Activated CD8-positive, alpha-beta T cell treated with anti-CD3 and anti-CD28 coated beads for 36 hours (primary cell): ENCODE measurements at regions not wholly inside any gene's neighbourhood (a gene's known extent, or its start where the extent isn't known, plus 50 kb on each side); places are given as distances from the start of the nearest gene placed in this dataset.
"Not testable (repeated sequence)": the region's sequence is repeated elsewhere in the genome, so short reads cannot be mapped to it uniquely, and the experiment has no call there.

Experiments
- ATAC-seq: fragments of 200-7000 bp; cut with Tn5 transposase; one replicate; pipeline ENCODE4 v1.10.0; 2021; ENCODE audit warnings: mild to moderate bottlenecking, moderate library complexity
- CTCF ChIA-PET: fragments of 350-600 bp; sonication (Branson Sonifier 250); formaldehyde crosslinking; loops from one replicate; lab custom pipeline; 2021; ENCODE audit warnings: antibody characterized with exemption; lab: Charles Lee
- POLR2A ChIA-PET: fragments of 350-600 bp; sonication (Branson Sonifier 250); formaldehyde crosslinking; loops from one replicate; lab custom pipeline; 2021; ENCODE audit warnings: antibody characterized with exemption; lab: Charles Lee
- DNase-seq: peaks from one replicate; pipeline ENCODE4 v3.0.0-alpha.2; 2020
- H3K27ac Mint-ChIP-seq: one replicate; pipeline ENCODE4 v1.8.0; 2021; ENCODE audit warnings: mild to moderate bottlenecking, mixed read lengths
- H3K27me3 Mint-ChIP-seq: one replicate; pipeline ENCODE4 v1.8.0; 2021; ENCODE audit warnings: mixed read lengths
- H3K36me3 Mint-ChIP-seq: one replicate; pipeline ENCODE4 v1.8.0; 2021; ENCODE audit warnings: low read depth, mixed read lengths
- H3K4me1 Mint-ChIP-seq: one replicate; pipeline ENCODE4 v1.8.0; 2021; ENCODE audit warnings: low read depth, mixed read lengths
- H3K4me3 Mint-ChIP-seq: one replicate; pipeline ENCODE4 v1.8.0; 2021; ENCODE audit warnings: mild to moderate bottlenecking, moderate library complexity, mixed read lengths
- H3K9me3 Mint-ChIP-seq: one replicate; pipeline ENCODE4 v1.8.0; 2021; ENCODE audit warnings: mixed read lengths
- intact Hi-C: fragments of 100-400 bp; cut with micrococcal nuclease; formaldehyde crosslinking; loops from one replicate; pipeline ENCODE4 v1.10.0; 2022
- TF ChIP-seq, protein P1 (sequence below): fragments of 200-600 bp; IDR thresholded peaks from one replicate; pipeline ENCODE4 v1.8.0; 2022; ENCODE audit warnings: antibody characterized with exemption, mild to moderate bottlenecking

GRCh38 chr2:3034396-3034795 lies 343.2 kb downstream of the EIPR1 start:
- no peak for ATAC-seq
- CTCF ChIA-PET, result no interaction called here
- Mint-ChIP-seq H3K36me3 (no peaks in the 10 kb centered on the region), H3K27ac (no peak overlapping the region), H3K27me3 (peaks cover 2% of the 10 kb centered on the region), H3K4me1 (no peaks in the 10 kb centered on the region), H3K4me3 (no peak overlapping the region), H3K9me3 (peaks cover 2% of the 10 kb centered on the region)
- POLR2A ChIA-PET, result no interaction called here
- intact Hi-C loops, result no loop called here
- no peak for DNase-seq
- TF ChIP-seq, protein P1, sequence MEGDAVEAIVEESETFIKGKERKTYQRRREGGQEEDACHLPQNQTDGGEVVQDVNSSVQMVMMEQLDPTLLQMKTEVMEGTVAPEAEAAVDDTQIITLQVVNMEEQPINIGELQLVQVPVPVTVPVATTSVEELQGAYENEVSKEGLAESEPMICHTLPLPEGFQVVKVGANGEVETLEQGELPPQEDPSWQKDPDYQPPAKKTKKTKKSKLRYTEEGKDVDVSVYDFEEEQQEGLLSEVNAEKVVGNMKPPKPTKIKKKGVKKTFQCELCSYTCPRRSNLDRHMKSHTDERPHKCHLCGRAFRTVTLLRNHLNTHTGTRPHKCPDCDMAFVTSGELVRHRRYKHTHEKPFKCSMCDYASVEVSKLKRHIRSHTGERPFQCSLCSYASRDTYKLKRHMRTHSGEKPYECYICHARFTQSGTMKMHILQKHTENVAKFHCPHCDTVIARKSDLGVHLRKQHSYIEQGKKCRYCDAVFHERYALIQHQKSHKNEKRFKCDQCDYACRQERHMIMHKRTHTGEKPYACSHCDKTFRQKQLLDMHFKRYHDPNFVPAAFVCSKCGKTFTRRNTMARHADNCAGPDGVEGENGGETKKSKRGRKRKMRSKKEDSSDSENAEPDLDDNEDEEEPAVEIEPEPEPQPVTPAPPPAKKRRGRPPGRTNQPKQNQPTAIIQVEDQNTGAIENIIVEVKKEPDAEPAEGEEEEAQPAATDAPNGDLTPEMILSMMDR, result no peak

DNA sequence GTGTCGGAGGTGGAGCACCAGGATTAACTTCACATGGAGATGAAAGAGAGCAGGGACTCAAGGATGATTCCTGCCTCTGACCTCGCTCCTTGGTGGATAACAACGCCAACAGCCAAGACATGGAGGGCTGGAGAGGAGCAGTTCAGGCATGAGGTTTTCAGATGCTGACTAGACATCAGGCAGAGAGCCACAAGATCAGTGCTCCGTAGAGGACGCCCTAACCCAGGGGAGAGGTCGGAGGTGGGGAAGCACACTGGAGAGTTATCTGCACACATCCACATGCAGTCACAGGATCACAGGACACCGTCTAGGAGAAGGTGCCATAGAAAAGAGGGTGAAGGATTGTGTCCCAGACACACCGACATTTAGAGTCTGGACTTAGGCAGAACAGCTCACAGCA lies 344.3 kb downstream of the EIPR1 start:
- ATAC-seq (no peak), DNase-seq (no peak)
- CTCF ChIA-PET, result no interaction called here
- Mint-ChIP-seq H3K36me3 (no peaks in the 10 kb centered on the region), H3K27me3 (no peaks in the 10 kb centered on the region), H3K9me3 (peaks cover 2% of the 10 kb centered on the region), H3K4me3 (no peak overlapping the region), H3K4me1 (no peaks in the 10 kb centered on the region), H3K27ac (no peak overlapping the region)
- TF ChIP-seq, protein P1, result no peak
- intact Hi-C loops, result no loop called here
- POLR2A ChIA-PET, result no interaction called here

- DNase-seq, POLR2A ChIA-PET, intact Hi-C loops, H3K36me3 Mint-ChIP-seq, H3K27ac Mint-ChIP-seq, CTCF ChIA-PET, H3K4me1 Mint-ChIP-seq, ATAC-seq, H3K9me3 Mint-ChIP-seq, H3K27me3 Mint-ChIP-seq, H3K4me3 Mint-ChIP-seq: not testable (repeated sequence)
Measured at GRCh38 chr2:3030791-3031190, 346.8 kb downstream of the EIPR1 start.

GRCh38 chr2:3025984-3026383 lies 351.6 kb downstream of the EIPR1 start:
- DNase-seq (no peak), ATAC-seq (no peak)
- POLR2A ChIA-PET, result no interaction called here
- no peaks in the 10 kb centered on the region for H3K4me1 Mint-ChIP-seq
- TF ChIP-seq, protein P1, result no peak
- peaks cover 1% of the 10 kb centered on the region for H3K27me3 Mint-ChIP-seq
- H3K4me3 Mint-ChIP-seq, result no peak overlapping the region
- CTCF ChIA-PET, result no interaction called here
- intact Hi-C loops, result no loop called here
- no peaks in the 10 kb centered on the region for H3K36me3 Mint-ChIP-seq
- H3K27ac Mint-ChIP-seq, result no peak overlapping the region
- no peaks in the 10 kb centered on the region for H3K9me3 Mint-ChIP-seq

DNA sequence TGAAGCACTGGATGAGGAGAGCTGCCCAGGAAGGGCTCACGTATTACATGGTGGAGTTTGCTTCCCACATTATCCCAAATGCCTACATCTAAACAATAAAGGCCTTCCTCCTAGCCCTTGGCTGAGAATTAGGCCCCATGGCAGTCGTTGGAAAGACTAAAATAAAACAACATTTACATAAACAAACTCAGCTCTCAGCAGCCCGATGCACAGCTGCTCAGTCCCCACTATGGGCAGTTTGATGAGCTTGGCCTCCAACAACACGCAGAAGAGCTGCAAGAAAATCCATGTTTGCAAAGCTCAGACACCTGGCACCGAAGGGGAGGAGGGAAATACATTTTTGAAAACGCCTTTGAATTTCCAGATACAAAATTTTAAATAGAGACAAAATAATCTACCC lies 352.4 kb downstream of the EIPR1 start:
- POLR2A ChIA-PET, result no interaction called here
- TF ChIP-seq, protein P1, result no peak
- H3K27ac Mint-ChIP-seq, result no peak overlapping the region
- intact Hi-C loops, result no loop called here
- no peaks in the 10 kb centered on the region for H3K9me3 Mint-ChIP-seq
- DNase-seq (no peak), ATAC-seq (no peak)
- no peaks in the 10 kb centered on the region for H3K36me3 Mint-ChIP-seq
- H3K4me3 Mint-ChIP-seq, result no peak overlapping the region
- CTCF ChIA-PET, result no interaction called here
- H3K4me1 Mint-ChIP-seq, result no peaks in the 10 kb centered on the region
- H3K27me3 Mint-ChIP-seq, result peaks cover 1% of the 10 kb centered on the region

DNA sequence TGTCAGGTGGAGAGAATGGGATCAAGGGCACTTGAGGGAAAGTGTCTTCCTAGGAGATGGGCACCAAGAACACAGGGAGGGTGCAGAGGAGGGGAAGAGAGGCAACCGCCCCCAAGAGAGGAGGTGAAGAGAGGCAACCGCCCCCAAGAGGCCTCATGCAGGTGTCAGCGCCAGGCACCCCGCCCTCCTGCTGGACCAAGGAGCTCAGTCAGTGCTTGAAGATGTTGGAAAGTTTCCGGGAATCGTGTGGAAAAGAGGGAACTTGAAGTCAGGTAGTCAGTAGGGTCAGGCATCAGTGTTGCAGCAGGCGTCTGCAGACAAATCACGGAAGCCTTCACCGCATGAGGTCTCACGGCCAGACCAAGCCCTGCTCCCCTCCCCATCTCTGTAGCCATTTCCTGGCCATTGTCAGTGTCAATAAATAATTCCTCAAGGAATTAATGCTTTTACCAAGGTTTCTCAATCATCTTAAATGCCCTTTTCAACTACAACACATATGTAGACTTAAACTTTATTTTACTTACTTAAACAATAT lies 353.1 kb downstream of the EIPR1 start:
- Mint-ChIP-seq H3K9me3 (no peaks in the 10 kb centered on the region), H3K27ac (no peak overlapping the region), H3K27me3 (peaks cover 1% of the 10 kb centered on the region), H3K36me3 (no peaks in the 10 kb centered on the region), H3K4me1 (no peaks in the 10 kb centered on the region), H3K4me3 (no peak overlapping the region)
- ChIA-PET CTCF (no interaction called here), POLR2A (no interaction called here)
- DNase-seq (no peak), ATAC-seq (no peak)
- TF ChIP-seq, protein P1, result no peak
- intact Hi-C loops, result no loop called here
